ENCODE measurements at regions not wholly inside any gene's neighbourhood (a gene's known extent, or its start where the extent isn't known, plus 50 kb on each side); places are given as distances from the start of the nearest gene placed in this dataset.

DNA sequence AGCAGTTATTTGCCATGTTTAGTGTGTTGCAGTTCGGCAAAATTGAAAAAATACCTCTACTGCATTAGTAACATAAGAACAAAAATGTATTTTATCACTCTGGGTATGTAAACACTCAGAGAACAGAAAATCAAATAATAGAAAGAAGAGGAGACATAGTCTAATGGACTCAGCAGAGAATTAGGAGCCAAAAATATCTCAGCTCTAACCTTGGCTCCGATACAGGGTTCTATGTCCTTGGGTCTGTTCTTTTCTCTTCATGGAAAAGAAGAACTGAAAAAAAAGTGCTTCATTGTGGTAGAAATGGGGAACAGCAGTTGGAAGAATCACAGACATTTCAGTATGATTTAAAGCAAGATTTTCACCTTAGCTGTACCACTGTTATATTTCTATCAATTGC, 240.5 kb upstream of the CXXC4 start:
- Histone ChIP-seq H3K27ac (ENCODE audit: low read depth) (no peak overlapping the region), H3F3A (replicated peaks; ENCODE audit: low read depth) (no peaks in the 10 kb centered on the region), H3K36me3 (ENCODE audit: insufficient read depth) (no peaks in the 10 kb centered on the region), H2AFZ (no peak overlapping the region), H3K27me3 (ENCODE audit: insufficient read depth) (no peaks in the 10 kb centered on the region), H3K9me2 (ENCODE audit: insufficient read depth) (no peaks in the 10 kb centered on the region), H3K4me3 (no peak overlapping the region), H4K20me1 (replicated peaks; ENCODE audit: insufficient read depth) (no peaks in the 10 kb centered on the region), H3K4me1 (ENCODE audit: insufficient read depth) (peaks cover 9% of the 10 kb centered on the region; the same call in 1 of the 2 replicates), H3K79me2 (replicated peaks; ENCODE audit: insufficient read depth) (no peaks in the 10 kb centered on the region), H3K4me2 (no peak overlapping the region)
- Mint-ChIP-seq H3K36me3 (ENCODE audit: low read depth) (no peaks in the 10 kb centered on the region), H3K4me3 (no peak overlapping the region), H3K27ac (no peak overlapping the region), H3K27me3 (ENCODE audit: insufficient read depth, low read depth, poor library complexity) (no peaks in the 10 kb centered on the region), H3K9me3 (no peaks in the 10 kb centered on the region), H3K4me1 (peaks cover 7% of the 10 kb centered on the region)
- no peak for DNase-seq (ENCODE audit: low spot score)
- no peak for ATAC-seq
- TF ChIP-seq REST (IDR thresholded peaks at IDR 0.05; ENCODE audit: unreplicated experiment) (no peak), ZNF331 (CRISPR knock-in tag; IDR thresholded peaks at IDR 0.05; ENCODE audit: low read depth) (no peak), JUNB (IDR thresholded peaks at IDR 0.05; ENCODE audit: unreplicated experiment) (no peak), POLR2AphosphoS5 (IDR thresholded peaks at IDR 0.05; ENCODE audit: low read depth) (no peak), EZH2phosphoT487 (IDR thresholded peaks at IDR 0.05; ENCODE audit: unreplicated experiment) (no peak), CREB1 (CRISPR knock-in tag; IDR thresholded peaks at IDR 0.05; ENCODE audit: low read depth) (no peak), STAT1 (IDR thresholded peaks at IDR 0.05; ENCODE audit: unreplicated experiment) (no peak), ZNF114 (CRISPR knock-in tag; IDR thresholded peaks at IDR 0.05) (no peak), NANOG (IDR thresholded peaks at IDR 0.05; ENCODE audit: borderline replicate concordance) (no peak), EZH2 (IDR thresholded peaks at IDR 0.05; ENCODE audit: low read depth, unreplicated experiment) (no peak)
- TF ChIP-seq, protein P1, sequence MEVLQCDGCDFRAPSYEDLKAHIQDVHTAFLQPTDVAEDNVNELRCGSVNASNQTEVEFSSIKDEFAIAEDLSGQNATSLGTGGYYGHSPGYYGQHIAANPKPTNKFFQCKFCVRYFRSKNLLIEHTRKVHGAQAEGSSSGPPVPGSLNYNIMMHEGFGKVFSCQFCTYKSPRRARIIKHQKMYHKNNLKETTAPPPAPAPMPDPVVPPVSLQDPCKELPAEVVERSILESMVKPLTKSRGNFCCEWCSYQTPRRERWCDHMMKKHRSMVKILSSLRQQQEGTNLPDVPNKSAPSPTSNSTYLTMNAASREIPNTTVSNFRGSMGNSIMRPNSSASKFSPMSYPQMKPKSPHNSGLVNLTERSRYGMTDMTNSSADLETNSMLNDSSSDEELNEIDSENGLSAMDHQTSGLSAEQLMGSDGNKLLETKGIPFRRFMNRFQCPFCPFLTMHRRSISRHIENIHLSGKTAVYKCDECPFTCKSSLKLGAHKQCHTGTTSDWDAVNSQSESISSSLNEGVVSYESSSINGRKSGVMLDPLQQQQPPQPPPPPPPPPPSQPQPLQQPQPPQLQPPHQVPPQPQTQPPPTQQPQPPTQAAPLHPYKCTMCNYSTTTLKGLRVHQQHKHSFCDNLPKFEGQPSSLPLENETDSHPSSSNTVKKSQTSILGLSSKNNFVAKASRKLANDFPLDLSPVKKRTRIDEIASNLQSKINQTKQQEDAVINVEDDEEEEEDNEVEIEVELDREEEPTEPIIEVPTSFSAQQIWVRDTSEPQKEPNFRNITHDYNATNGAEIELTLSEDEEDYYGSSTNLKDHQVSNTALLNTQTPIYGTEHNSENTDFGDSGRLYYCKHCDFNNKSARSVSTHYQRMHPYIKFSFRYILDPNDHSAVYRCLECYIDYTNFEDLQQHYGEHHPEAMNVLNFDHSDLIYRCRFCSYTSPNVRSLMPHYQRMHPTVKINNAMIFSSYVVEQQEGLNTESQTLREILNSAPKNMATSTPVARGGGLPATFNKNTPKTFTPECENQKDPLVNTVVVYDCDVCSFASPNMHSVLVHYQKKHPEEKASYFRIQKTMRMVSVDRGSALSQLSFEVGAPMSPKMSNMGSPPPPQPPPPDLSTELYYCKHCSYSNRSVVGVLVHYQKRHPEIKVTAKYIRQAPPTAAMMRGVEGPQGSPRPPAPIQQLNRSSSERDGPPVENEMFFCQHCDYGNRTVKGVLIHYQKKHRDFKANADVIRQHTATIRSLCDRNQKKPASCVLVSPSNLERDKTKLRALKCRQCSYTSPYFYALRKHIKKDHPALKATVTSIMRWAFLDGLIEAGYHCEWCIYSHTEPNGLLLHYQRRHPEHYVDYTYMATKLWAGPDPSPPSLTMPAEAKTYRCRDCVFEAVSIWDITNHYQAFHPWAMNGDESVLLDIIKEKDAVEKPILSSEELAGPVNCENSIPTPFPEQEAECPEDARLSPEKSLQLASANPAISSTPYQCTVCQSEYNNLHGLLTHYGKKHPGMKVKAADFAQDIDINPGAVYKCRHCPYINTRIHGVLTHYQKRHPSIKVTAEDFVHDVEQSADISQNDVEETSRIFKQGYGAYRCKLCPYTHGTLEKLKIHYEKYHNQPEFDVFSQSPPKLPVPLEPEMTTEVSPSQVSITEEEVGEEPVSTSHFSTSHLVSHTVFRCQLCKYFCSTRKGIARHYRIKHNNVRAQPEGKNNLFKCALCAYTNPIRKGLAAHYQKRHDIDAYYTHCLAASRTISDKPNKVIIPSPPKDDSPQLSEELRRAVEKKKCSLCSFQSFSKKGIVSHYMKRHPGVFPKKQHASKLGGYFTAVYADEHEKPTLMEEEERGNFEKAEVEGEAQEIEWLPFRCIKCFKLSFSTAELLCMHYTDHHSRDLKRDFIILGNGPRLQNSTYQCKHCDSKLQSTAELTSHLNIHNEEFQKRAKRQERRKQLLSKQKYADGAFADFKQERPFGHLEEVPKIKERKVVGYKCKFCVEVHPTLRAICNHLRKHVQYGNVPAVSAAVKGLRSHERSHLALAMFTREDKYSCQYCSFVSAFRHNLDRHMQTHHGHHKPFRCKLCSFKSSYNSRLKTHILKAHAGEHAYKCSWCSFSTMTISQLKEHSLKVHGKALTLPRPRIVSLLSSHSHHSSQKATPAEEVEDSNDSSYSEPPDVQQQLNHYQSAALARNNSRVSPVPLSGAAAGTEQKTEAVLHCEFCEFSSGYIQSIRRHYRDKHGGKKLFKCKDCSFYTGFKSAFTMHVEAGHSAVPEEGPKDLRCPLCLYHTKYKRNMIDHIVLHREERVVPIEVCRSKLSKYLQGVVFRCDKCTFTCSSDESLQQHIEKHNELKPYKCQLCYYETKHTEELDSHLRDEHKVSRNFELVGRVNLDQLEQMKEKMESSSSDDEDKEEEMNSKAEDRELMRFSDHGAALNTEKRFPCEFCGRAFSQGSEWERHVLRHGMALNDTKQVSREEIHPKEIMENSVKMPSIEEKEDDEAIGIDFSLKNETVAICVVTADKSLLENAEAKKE (CRISPR knock-in tag; IDR thresholded peaks at IDR 0.05): no peak
- TF ChIP-seq, protein P2, sequence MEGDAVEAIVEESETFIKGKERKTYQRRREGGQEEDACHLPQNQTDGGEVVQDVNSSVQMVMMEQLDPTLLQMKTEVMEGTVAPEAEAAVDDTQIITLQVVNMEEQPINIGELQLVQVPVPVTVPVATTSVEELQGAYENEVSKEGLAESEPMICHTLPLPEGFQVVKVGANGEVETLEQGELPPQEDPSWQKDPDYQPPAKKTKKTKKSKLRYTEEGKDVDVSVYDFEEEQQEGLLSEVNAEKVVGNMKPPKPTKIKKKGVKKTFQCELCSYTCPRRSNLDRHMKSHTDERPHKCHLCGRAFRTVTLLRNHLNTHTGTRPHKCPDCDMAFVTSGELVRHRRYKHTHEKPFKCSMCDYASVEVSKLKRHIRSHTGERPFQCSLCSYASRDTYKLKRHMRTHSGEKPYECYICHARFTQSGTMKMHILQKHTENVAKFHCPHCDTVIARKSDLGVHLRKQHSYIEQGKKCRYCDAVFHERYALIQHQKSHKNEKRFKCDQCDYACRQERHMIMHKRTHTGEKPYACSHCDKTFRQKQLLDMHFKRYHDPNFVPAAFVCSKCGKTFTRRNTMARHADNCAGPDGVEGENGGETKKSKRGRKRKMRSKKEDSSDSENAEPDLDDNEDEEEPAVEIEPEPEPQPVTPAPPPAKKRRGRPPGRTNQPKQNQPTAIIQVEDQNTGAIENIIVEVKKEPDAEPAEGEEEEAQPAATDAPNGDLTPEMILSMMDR (conservative IDR thresholded peaks at IDR 0.05; ENCODE audit: low read depth in 2 of 2): no peak
- TF ChIP-seq, protein P3, sequence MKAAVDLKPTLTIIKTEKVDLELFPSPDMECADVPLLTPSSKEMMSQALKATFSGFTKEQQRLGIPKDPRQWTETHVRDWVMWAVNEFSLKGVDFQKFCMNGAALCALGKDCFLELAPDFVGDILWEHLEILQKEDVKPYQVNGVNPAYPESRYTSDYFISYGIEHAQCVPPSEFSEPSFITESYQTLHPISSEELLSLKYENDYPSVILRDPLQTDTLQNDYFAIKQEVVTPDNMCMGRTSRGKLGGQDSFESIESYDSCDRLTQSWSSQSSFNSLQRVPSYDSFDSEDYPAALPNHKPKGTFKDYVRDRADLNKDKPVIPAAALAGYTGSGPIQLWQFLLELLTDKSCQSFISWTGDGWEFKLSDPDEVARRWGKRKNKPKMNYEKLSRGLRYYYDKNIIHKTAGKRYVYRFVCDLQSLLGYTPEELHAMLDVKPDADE (IDR thresholded peaks at IDR 0.05): no peak
